ENCODE measurements at regions not wholly inside any gene's neighbourhood (a gene's known extent, or its start where the extent isn't known, plus 50 kb on each side); places are given as distances from the start of the nearest gene placed in this dataset.

- no peak for DNase-seq (ENCODE audit: low read depth in 1 of 2, low spot score in 1 of 2)
- H3K27me3 ChIP-seq (ENCODE audit: insufficient read depth, poor library complexity, severe bottlenecking) = no peaks in the 10 kb centered on the region
- H3K27ac ChIP-seq (replicated peaks) = no peak overlapping the region
- H3K4me3 ChIP-seq (replicated peaks; ENCODE audit: insufficient read depth, low read length) = no peak overlapping the region
- TF ChIP-seq SPI1 (IDR thresholded peaks at IDR 0.05; ENCODE audit: borderline replicate concordance, low read depth) (no peak), GABPA (IDR thresholded peaks at IDR 0.05; ENCODE audit: low read depth) (no peak), CTCF (IDR thresholded peaks at IDR 0.05; ENCODE audit: insufficient read depth, low read length) (no peak), POLR2AphosphoS5 (IDR thresholded peaks at IDR 0.05; ENCODE audit: low read depth) (no peak), REST (IDR thresholded peaks at IDR 0.05; ENCODE audit: insufficient replicate concordance, low read depth) (no peak)
Measured at GRCh38 chr6:120588424-120588823, 745.9 kb downstream of the TBC1D32 start.

GRCh38 chr6:120587381-120587780 is 746.9 kb downstream of the TBC1D32 start:
- H3K27me3 ChIP-seq (ENCODE audit: insufficient read depth, poor library complexity, severe bottlenecking) = no peaks in the 10 kb centered on the region
- no peak for DNase-seq (ENCODE audit: low read depth in 1 of 2, low spot score in 1 of 2)
- H3K4me3 ChIP-seq (replicated peaks; ENCODE audit: insufficient read depth, low read length) = no peak overlapping the region
- TF ChIP-seq SPI1 (IDR thresholded peaks at IDR 0.05; ENCODE audit: borderline replicate concordance, low read depth) = no peak
- TF ChIP-seq CTCF (IDR thresholded peaks at IDR 0.05; ENCODE audit: insufficient read depth, low read length) = no peak
- TF ChIP-seq POLR2AphosphoS5 (IDR thresholded peaks at IDR 0.05; ENCODE audit: low read depth) = no peak
- no peak for TF ChIP-seq REST (IDR thresholded peaks at IDR 0.05; ENCODE audit: insufficient replicate concordance, low read depth)
- TF ChIP-seq GABPA (IDR thresholded peaks at IDR 0.05; ENCODE audit: low read depth) = no peak
- no peak overlapping the region for H3K27ac ChIP-seq (replicated peaks)

GRCh38 chr6:120584111-120584760 is 750.0 kb downstream of the TBC1D32 start:
- no peak for DNase-seq (ENCODE audit: low read depth in 1 of 2, low spot score in 1 of 2)
- TF ChIP-seq CTCF (IDR thresholded peaks at IDR 0.05; ENCODE audit: insufficient read depth, low read length) = no peak
- no peak for TF ChIP-seq POLR2AphosphoS5 (IDR thresholded peaks at IDR 0.05; ENCODE audit: low read depth)
- TF ChIP-seq GABPA (IDR thresholded peaks at IDR 0.05; ENCODE audit: low read depth) = no peak
- no peak for TF ChIP-seq SPI1 (IDR thresholded peaks at IDR 0.05; ENCODE audit: borderline replicate concordance, low read depth)
- TF ChIP-seq REST (IDR thresholded peaks at IDR 0.05; ENCODE audit: insufficient replicate concordance, low read depth) = no peak
- Histone ChIP-seq H3K27me3 (ENCODE audit: insufficient read depth, poor library complexity, severe bottlenecking) (no peaks in the 10 kb centered on the region), H3K4me3 (replicated peaks; ENCODE audit: insufficient read depth, low read length) (no peak overlapping the region), H3K27ac (replicated peaks) (no peak overlapping the region)

Data from HL-60 (cell line).